NCI-H526 treated with DMSO at 0.1 percent for 48 hours (cell line): ENCODE measurements at regions not wholly inside any gene's neighbourhood (a gene's known extent, or its start where the extent isn't known, plus 50 kb on each side); places are given as distances from the start of the nearest gene placed in this dataset.

Experiments used
- DNase-seq: peaks from one replicate; lab custom pipeline; 2025; lab: John Stamatoyannopoulos, UW

- DNase-seq, result no peak
These were observed 1079.1 kb downstream of the ADGRL2 start for GRCh38 chr1:82879701-82880305.

DNA sequence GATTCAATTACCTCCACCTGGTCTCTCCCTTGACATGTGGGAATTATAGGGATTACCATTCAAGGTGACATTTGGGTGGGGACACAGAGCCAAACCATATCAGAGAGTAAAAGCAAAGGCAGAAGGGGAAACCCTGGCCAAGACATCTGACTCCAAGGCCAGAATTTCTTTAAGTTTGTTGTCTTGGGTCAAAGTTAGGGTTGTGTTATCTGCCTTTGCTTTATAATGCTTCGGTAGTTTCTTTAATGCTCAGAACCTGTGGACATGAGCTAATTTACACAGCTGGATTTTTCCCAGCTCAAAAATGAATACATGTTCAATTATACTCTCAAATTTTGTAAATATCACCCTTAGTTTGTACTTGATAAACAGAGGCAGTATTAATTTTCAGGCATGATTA lies 1074.4 kb downstream of the ADGRL2 start:
- no peak for DNase-seq

GRCh38 chr1:82874041-82874440 lies 1073.3 kb downstream of the ADGRL2 start:
- DNase-seq, result no peak

DNA sequence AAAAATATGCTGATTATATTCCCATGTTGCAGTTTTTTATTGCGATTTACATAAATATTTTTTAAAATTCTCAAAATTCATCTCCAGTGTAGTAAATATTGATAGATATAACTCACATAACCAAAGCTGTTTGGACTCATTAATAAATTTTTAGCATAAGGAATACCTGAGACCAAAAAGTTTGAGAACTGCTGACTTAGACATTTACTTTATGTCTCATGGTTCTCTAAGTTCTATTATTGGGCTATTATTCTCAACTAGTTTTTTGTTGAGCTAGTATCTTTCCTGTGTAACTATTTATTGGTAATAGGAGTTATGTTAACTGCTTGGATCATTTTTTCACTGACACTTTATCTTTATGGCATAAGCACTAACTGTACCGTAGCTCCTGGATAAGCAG lies 1069.6 kb downstream of the ADGRL2 start:
- no peak for DNase-seq

DNA sequence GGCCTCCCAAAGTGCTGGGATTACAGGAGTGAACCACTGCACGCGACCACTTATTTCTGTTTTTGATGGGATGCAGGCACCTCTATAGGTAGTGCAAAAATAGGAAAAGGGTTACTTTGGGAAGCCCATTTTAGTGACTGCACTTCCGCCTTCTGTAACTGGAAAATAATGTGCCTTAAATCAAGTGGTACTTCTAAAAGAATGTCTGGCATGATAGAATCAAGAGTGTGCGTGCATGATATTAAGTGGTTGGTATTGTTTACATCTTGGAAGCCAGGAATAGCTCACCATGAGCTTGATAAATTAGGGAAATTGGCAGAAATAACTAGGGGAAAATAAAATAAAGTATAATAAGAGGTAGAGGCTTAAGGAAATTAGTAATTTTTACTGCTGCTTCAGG lies 1067.0 kb downstream of the ADGRL2 start:
- no peak for DNase-seq

- DNase-seq, result no peak
These were observed 1061.0 kb downstream of the ADGRL2 start for GRCh38 chr1:82861749-82862148.

DNA sequence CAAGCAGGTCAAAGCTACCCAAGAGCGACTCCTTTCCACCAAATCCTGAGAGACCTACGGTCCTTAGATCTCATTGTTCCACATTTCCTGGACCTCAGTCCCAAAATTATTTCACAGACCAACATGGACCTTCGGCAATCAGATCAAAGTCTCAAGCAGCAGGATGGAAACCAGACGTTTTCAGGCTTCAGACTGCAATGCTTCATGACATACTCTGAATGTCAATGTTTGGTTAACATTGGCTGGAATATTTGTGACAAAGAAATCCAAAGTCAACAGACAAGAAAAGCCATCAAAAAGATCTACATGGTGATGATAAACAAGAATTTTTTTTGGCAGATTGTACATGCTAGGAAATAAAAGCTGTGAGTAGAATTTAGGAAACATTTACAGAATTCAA lies 1057.3 kb downstream of the ADGRL2 start:
- DNase-seq, result no peak

DNA sequence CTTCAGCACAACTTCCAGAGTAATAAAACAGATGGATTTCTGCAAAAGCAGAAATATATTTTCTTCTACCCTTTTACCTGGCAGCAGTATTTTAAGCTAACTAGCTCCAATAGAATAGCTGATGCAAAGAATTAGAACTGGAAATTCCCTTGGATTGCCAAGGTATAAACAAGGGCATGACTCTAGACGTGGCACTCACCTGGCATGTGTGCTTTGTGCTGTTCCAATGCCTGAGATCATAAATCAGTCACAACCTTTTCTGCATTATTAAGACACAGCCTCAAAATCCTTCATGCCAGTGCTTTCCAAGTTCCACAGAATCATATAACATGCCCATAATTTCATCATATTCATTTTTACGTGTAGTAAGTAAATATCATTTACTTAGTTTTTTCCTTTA lies 1048.7 kb downstream of the ADGRL2 start:
- no peak for DNase-seq

DNA sequence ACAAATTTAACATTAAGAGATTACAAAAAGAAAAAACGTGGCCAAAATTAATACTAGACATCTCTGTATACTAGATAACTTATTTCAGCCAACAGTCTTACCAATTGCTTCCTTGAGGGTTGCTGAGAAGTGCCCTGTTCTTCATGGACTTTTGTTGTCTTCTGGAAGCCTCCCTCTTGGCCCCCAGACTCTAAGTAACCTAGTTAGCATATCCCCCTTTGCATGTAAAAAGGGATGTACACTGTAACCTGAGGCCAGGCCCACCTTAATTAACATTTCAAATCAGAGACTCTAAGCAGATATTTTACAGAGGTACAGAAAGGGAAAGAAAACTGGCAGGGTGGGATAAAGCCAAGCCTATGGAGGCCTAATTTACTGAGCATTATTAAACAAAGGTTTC lies 1047.3 kb downstream of the ADGRL2 start:
- DNase-seq, result no peak

DNA sequence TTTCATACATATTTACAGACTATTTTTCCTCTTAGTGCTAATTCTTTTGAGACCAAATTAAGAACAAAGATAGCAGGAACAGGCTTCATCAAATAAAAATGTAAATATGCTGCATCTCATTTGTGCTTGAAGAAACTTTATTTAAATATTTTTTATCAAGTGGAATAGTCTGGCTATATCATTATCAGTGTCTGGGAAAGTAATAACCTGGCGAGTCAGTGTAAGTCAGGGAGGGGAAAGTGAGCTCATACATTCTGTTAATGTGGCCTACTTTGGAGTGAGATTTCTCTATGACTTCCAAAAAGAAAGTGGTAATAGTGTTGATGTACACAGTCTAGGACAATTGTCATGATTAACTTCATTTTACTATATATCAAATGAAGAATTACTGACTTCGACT lies 1045.1 kb downstream of the ADGRL2 start:
- no peak for DNase-seq

- DNase-seq, result peak; percentile 19
These were observed 1044.4 kb downstream of the ADGRL2 start for GRCh38 chr1:82844911-82845827.

DNA sequence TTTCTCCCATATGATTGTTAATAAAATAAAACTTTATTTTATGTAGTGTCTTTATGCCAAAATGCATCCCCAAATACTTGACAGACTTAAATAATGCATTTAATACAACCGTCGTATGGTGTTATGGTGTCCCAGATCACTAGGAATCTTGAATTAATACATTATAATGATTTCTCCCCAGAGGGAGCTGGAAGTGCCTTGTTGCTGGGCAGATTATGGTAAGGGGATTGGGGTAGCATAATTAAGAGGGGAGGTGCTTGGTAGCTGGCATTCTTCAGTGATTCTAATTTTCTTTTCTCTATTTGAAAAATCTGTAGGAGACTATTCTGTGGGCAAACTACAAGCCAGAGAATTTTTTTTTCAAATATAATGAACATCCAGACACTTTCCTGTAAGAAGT lies 1043.7 kb downstream of the ADGRL2 start:
- DNase-seq, result no peak

GRCh38 chr1:82843876-82844275 lies 1043.1 kb downstream of the ADGRL2 start:
- no peak for DNase-seq

DNA sequence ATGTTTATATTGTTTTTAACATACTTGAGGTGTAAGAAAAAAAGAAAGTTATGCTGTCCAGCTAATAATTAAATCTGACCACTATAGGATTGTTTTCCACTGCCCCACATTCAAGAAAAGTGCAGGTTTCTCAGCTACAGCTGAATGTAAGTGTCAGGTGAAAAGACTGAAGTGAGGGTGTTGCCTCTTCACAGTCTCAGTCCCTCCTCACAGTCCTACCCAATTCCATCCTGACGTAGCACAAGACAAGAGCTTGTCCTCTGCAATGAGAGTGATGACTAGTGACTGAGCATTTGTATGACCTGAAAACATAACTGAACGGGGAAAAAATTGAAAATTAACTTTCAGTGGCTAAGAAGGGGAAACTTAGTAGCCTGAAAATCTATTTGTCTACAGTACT lies 1039.5 kb downstream of the ADGRL2 start:
- no peak for DNase-seq

- DNase-seq, result no peak
These were observed 1037.2 kb downstream of the ADGRL2 start for GRCh38 chr1:82837766-82838465.

- no peak for DNase-seq
These were observed 1036.4 kb downstream of the ADGRL2 start for GRCh38 chr1:82836973-82837680.

DNA sequence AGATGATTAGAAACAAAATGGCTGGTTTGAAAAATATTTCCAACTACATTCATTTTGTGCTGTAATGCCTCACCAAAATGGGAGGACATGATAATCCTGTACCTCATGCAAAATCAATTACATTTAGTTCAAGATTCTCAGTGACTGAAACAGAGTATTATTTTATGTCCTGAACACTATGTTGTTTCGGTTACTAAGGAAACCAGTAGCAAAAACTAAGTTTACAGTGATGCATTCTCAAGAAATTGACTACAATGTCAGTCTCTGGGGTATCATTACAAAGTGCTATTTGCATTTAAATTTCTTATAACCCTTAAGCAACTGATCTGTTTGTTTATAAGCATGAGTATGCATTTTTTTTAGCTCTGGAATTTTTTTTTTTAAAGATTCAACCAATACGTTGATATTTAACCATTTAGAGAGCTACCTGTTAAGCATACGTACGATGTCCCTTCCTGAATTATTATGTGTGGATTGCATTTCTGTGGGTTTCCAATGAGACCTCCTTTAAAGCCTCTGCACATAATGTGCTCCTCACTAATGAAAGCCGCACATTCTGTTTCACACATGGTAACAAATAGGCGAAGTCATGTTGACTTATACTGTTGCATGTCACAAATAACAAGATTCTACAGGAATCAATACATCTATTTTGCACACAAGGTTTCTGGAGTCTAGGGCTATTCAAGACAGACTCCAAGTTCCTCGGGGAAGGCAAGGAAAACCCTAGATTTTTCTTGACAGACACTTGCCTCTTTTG lies 1035.7 kb downstream of the ADGRL2 start:
- no peak for DNase-seq

- DNase-seq, result no peak
These were observed 1030.1 kb downstream of the ADGRL2 start for GRCh38 chr1:82830690-82831380.

- no peak for DNase-seq
These were observed 1028.8 kb downstream of the ADGRL2 start for GRCh38 chr1:82829527-82829926.

DNA sequence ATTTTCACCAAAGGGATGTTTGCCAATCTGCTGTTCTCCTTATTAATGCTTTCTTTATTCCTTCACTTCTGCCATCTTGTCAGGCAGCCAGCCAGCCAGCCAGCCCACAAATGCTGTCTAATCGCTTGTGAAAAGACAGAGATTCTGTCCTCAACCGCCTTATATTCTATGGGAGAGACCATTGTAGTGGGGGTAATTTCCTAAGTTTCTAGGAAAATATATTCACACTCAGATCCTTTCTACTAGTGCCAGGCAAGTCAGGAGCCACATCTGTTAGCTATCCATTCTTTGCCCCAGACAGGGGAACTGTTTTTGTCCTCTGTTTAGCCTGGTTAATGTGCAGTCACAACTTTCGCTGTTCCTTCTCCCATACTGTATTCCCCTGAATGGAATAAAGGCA lies 1023.1 kb downstream of the ADGRL2 start:
- DNase-seq, result no peak

- no peak for DNase-seq
These were observed 1020.1 kb downstream of the ADGRL2 start for GRCh38 chr1:82820816-82821215.
